Kidney (tissue), 13 donors: ENCODE measurements at regions not wholly inside any gene's neighbourhood (a gene's known extent, or its start where the extent isn't known, plus 50 kb on each side); places are given as distances from the start of the nearest gene placed in this dataset.

Experiments used
- DNase-seq, 5 donors: peaks; one replicate each; pipeline ENCODE4 v3.0.0-alpha.2; 2013 to 2020
- FAIRE-seq: peaks from 2 replicates; lab custom pipeline; 2012; peaks lifted over from hg19 to GRCh38; lab: Jason Lieb, UNC
- H3K27ac ChIP-seq, 2 donors: one replicate each; pipeline ENCODE4 v1.7.0; 2013; ENCODE audit warnings: low read depth in 2 of 2, low read length in 2 of 2, inconsistent platforms in 1 of 2
- H3K27me3 ChIP-seq: one replicate; pipeline ENCODE4 v1.7.1; 2013; ENCODE audit warnings: low read length, inconsistent platforms; ENCODE audit not compliant: control insufficient read depth, insufficient read depth
- H3K36me3 ChIP-seq, 3 donors: one replicate each; pipeline versions ENCODE4 v1.7.0 to v1.7.1; 2013; ENCODE audit warnings: low read length in 3 of 3, control low read depth in 1 of 3, inconsistent platforms in 1 of 3; ENCODE audit not compliant: insufficient read depth in 3 of 3, control insufficient read depth in 2 of 3
- H3K4me1 ChIP-seq, 3 donors: one replicate each; pipeline versions ENCODE4 v1.7.0 to v1.7.1; 2013; ENCODE audit warnings: low read length in 3 of 3, inconsistent platforms in 1 of 3, low read depth in 1 of 3; ENCODE audit not compliant: control insufficient read depth in 2 of 3, insufficient read depth in 2 of 3
- H3K4me3 ChIP-seq, 3 donors: one replicate each; pipeline versions ENCODE4 v1.7.0 to v1.8.1; 2013; ENCODE audit warnings: low read length in 3 of 3, control low read depth in 1 of 3, inconsistent platforms in 1 of 3
- H3K9ac ChIP-seq, 3 donors: one replicate each; pipeline versions ENCODE4 v1.7.0 to v1.7.1; 2013; ENCODE audit warnings: low read length in 3 of 3, control low read depth in 1 of 3, inconsistent platforms in 1 of 3
- H3K9me3 ChIP-seq, 3 donors: one replicate each; pipeline versions ENCODE4 v1.7.0 to v1.7.1; 2013; ENCODE audit warnings: low read length in 3 of 3, control low read depth in 1 of 3, inconsistent platforms in 1 of 3; ENCODE audit not compliant: control insufficient read depth in 2 of 3, insufficient read depth in 1 of 3
- intact Hi-C: fragments of 100-400 bp; cut with DNase I; formaldehyde crosslinking; loops from one replicate; pipeline ENCODE4 v1.11.1; 2022
- TF ChIP-seq, protein P1 (sequence below): IDR thresholded peaks from 3 replicates; pipeline ENCODE4 v1.5.1; 2012; ENCODE audit warnings: mild to moderate bottlenecking, moderate library complexity, borderline replicate concordance; ENCODE audit not compliant: insufficient read depth; ENCODE audit errors: extremely low read depth
- donor health status: control.
- donor health status: control.
- donor health status: control.
- donor health status: control.
- donor health status: control.
- donor health status: DM: yes; HTN: yes; CAD: no.
- donor health status: Normal renal cell carcinoma (clear cell type).

DNA sequence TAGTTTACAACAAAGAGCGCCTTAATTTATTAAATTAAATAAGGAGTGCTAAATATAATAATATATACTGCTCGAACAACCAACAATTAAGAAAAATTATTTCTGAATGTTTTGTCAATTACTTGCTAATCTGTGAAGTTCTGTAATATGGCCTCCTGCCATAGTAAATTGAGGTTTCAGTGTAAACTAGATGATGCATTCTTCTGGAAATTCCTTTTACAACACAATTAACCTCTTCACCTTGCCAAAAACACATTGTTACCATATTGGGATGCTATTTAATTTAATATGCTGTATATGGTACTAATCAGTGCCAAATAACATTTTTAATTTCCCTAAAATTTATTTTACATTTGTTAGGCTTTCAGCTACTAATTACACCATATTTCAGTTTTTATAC is 808.4 kb upstream of the CITED2 start:
- H3K27me3 ChIP-seq: no peaks in the 10 kb centered on the region
- TF ChIP-seq, protein P1, sequence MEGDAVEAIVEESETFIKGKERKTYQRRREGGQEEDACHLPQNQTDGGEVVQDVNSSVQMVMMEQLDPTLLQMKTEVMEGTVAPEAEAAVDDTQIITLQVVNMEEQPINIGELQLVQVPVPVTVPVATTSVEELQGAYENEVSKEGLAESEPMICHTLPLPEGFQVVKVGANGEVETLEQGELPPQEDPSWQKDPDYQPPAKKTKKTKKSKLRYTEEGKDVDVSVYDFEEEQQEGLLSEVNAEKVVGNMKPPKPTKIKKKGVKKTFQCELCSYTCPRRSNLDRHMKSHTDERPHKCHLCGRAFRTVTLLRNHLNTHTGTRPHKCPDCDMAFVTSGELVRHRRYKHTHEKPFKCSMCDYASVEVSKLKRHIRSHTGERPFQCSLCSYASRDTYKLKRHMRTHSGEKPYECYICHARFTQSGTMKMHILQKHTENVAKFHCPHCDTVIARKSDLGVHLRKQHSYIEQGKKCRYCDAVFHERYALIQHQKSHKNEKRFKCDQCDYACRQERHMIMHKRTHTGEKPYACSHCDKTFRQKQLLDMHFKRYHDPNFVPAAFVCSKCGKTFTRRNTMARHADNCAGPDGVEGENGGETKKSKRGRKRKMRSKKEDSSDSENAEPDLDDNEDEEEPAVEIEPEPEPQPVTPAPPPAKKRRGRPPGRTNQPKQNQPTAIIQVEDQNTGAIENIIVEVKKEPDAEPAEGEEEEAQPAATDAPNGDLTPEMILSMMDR: no peak
- H3K27ac ChIP-seq: no peak overlapping the region
- DNase-seq: no peak
- H3K9me3 ChIP-seq: no peaks in the 10 kb centered on the region
- H3K9ac ChIP-seq: no peak overlapping the region
- no peaks in the 10 kb centered on the region for H3K4me1 ChIP-seq
- H3K4me3 ChIP-seq: no peak overlapping the region
- intact Hi-C loops: no loop called here
- H3K36me3 ChIP-seq: no peaks in the 10 kb centered on the region
- FAIRE-seq: no peak

DNA sequence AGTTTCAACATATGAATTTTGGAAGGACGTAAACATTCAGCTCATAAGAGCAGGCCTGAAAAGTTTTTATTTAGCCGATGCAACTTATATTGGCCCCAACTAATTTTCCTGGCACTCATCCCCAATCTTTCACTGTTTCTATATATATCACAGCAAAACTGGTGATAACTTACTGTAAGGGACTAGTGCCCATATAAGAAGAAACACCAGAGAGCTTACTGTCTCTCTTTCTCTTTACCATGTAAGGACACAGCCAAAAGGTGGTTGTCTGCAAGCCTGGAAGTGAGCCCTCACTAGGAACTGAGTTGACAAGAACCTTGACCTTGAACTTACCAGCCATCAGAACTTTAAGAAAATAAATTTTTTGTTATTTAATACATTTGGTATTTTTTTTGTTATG is 807.4 kb upstream of the CITED2 start:
- no peak overlapping the region for H3K27ac ChIP-seq
- FAIRE-seq (no peak), DNase-seq (no peak)
- H3K4me1 ChIP-seq: no peaks in the 10 kb centered on the region
- no peaks in the 10 kb centered on the region for H3K27me3 ChIP-seq
- H3K36me3 ChIP-seq: no peaks in the 10 kb centered on the region
- H3K9ac ChIP-seq: no peak overlapping the region
- intact Hi-C loops: no loop called here
- TF ChIP-seq, protein P1: no peak
- no peaks in the 10 kb centered on the region for H3K9me3 ChIP-seq
- no peak overlapping the region for H3K4me3 ChIP-seq

DNA sequence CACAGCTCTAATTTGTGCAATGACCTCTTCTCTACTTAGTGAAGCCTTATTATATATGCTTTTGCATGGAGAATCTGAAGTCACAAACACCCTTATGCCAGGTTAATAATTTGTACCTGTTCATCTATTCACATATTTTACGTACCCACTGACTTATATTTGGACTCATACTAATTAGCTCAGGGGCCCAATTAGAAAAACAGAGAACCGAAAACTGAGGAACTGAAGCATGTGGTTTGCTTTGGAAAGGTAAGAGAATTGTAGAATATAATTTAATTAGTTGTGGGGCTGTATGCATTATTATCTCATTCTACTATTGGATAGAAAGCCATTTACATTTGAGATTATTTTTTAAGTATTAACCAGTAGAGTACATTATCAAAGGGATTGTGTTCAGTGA is 805.9 kb upstream of the CITED2 start:
- TF ChIP-seq, protein P1: no peak
- Histone ChIP-seq H3K9ac (no peak overlapping the region), H3K4me3 (no peak overlapping the region), H3K27ac (no peak overlapping the region), H3K9me3 (no peaks in the 10 kb centered on the region), H3K4me1 (no peaks in the 10 kb centered on the region), H3K36me3 (no peaks in the 10 kb centered on the region), H3K27me3 (no peaks in the 10 kb centered on the region)
- DNase-seq (no peak), FAIRE-seq (no peak)
- intact Hi-C loops: no loop called here

DNA sequence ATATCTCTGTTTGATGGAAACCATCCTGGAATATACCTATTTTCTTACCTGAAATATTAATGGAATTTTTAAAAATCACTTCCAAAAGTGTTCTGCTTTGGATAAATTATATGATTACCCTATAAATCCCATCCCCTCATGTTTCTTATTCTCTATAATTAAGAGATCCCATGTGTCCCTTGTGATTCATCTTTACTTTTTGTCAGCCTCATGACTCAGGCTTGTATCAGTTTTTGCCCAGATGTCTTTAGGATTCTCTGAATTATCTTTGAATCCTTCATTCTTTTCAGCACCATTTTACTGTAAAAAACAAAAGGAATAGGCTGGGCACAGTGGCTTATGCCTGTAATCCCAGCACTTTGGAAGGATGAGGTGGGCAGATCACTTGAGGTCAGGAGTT is 804.5 kb upstream of the CITED2 start:
- intact Hi-C loops: no loop called here
- Histone ChIP-seq H3K9ac (no peak overlapping the region), H3K36me3 (no peaks in the 10 kb centered on the region), H3K9me3 (no peaks in the 10 kb centered on the region), H3K27ac (no peak overlapping the region), H3K27me3 (no peaks in the 10 kb centered on the region), H3K4me1 (no peaks in the 10 kb centered on the region), H3K4me3 (no peak overlapping the region)
- DNase-seq: no peak
- TF ChIP-seq, protein P1: no peak
- FAIRE-seq: no peak
